ENCODE measurements at regions not wholly inside any gene's neighbourhood (a gene's known extent, or its start where the extent isn't known, plus 50 kb on each side); places are given as distances from the start of the nearest gene placed in this dataset.

DNA sequence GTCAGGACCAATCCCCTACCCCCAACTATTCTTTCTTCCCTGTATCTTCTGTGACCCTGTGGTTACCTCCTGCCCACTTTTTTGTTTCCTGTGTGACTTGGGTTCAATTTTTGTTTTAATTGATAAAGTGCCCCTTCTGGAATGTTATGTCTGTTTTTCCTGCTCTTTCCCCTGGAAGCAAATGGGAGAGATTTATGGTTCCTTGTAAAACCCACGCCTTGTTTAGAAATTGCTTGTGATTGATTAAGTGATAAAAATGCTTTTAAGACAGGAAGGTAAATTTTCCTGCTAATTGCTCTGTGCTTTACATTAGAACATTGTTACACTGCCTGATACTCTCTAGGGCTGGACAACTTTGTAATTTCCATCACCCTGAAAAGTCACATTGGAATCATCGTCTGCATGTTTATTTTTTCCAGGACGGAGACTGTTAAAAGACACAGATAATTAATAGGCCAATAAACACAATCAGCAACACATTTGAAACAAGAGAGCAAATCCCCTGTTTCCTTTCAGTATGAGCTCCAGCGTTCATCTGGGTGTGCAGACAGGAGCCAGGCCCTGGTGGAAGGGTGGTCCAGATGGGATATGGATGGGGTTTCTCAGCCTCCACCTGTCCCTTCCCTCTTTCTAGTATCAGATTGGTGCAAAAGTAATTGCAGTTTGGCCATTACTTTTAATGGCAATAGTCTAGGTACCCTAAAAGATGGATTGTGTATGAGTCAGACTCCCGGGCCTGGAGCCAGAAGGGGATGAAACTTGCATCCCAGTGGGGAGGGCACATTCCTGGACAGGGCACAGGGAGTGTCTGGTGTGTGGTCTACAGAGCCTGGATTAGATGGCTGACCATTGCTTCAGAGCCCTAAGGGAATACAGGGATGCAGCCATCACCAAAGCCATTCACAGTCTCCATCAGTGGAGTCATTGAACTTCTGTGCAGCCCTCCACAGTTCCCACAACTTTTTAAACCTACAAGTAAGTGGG lies 58.1 kb upstream of the AGBL1 start:
- TF ChIP-seq, protein P1, sequence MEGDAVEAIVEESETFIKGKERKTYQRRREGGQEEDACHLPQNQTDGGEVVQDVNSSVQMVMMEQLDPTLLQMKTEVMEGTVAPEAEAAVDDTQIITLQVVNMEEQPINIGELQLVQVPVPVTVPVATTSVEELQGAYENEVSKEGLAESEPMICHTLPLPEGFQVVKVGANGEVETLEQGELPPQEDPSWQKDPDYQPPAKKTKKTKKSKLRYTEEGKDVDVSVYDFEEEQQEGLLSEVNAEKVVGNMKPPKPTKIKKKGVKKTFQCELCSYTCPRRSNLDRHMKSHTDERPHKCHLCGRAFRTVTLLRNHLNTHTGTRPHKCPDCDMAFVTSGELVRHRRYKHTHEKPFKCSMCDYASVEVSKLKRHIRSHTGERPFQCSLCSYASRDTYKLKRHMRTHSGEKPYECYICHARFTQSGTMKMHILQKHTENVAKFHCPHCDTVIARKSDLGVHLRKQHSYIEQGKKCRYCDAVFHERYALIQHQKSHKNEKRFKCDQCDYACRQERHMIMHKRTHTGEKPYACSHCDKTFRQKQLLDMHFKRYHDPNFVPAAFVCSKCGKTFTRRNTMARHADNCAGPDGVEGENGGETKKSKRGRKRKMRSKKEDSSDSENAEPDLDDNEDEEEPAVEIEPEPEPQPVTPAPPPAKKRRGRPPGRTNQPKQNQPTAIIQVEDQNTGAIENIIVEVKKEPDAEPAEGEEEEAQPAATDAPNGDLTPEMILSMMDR (IDR thresholded peaks at IDR 0.05), result no peak
- TF ChIP-seq POLR2AphosphoS5 (IDR thresholded peaks at IDR 0.05; ENCODE audit: insufficient read depth in 1 of 2, low read depth in 1 of 2) (no peak), POLR2A (IDR thresholded peaks at IDR 0.05) (no peak)
